GM15510 (cell line): ENCODE measurements at regions not wholly inside any gene's neighbourhood (a gene's known extent, or its start where the extent isn't known, plus 50 kb on each side); places are given as distances from the start of the nearest gene placed in this dataset.

Experiments
- POLR2A ChIP-seq: IDR thresholded peaks from 3 replicates; pipeline ENCODE4 v1.6.1; 2011; ENCODE audit warnings: borderline replicate concordance; ENCODE audit not compliant: insufficient read length; ENCODE audit errors: extremely low read depth

GRCh38 chr2:7356909-7357584 lies 439.8 kb downstream of the RNF144A start:
- TF ChIP-seq POLR2A, result no peak

GRCh38 chr2:7357993-7358392 lies 440.8 kb downstream of the RNF144A start:
- TF ChIP-seq POLR2A, result no peak

- TF ChIP-seq POLR2A, result no peak
These were observed 441.7 kb downstream of the RNF144A start for GRCh38 chr2:7358865-7359447.

GRCh38 chr2:7363906-7364305 lies 446.7 kb downstream of the RNF144A start:
- TF ChIP-seq POLR2A, result no peak

GRCh38 chr2:7368211-7368610 lies 451.0 kb downstream of the RNF144A start:
- TF ChIP-seq POLR2A, result no peak

GRCh38 chr2:7373156-7373555 lies 455.9 kb downstream of the RNF144A start:
- TF ChIP-seq POLR2A, result no peak

- TF ChIP-seq POLR2A, result no peak
These were observed 458.7 kb downstream of the RNF144A start for GRCh38 chr2:7375901-7376300.

GRCh38 chr2:7377916-7378569 lies 460.8 kb downstream of the RNF144A start:
- no peak for TF ChIP-seq POLR2A

GRCh38 chr2:7378591-7378990 lies 461.4 kb downstream of the RNF144A start:
- no peak for TF ChIP-seq POLR2A

GRCh38 chr2:7379799-7380198 lies 462.6 kb downstream of the RNF144A start:
- TF ChIP-seq POLR2A, result no peak

- no peak for TF ChIP-seq POLR2A
These were observed 467.6 kb downstream of the RNF144A start for GRCh38 chr2:7384773-7385349.

- TF ChIP-seq POLR2A, result no peak
These were observed 475.0 kb downstream of the RNF144A start for GRCh38 chr2:7392076-7392787.

- TF ChIP-seq POLR2A, result no peak
These were observed 477.0 kb downstream of the RNF144A start for GRCh38 chr2:7394195-7394594.

- TF ChIP-seq POLR2A, result no peak
These were observed 483.4 kb downstream of the RNF144A start for GRCh38 chr2:7400628-7401027.
